NB4 (cell line): ENCODE measurements at regions not wholly inside any gene's neighbourhood (a gene's known extent, or its start where the extent isn't known, plus 50 kb on each side); places are given as distances from the start of the nearest gene placed in this dataset.
A peak's percentile ranks its signal among the peaks of the same experiment; 100 is the strongest.

Experiments used
- DNase-seq: peaks from one replicate; pipeline ENCODE4 v3.0.0; 2010; ENCODE audit warnings: low read depth
- H3K4me3 ChIP-seq: one replicate; pipeline ENCODE4 v1.5.1; 2011; ENCODE audit warnings: mild to moderate bottlenecking, low read depth, low read length, moderate library complexity
- MYC ChIP-seq: IDR thresholded peaks from 2 replicates; pipeline ENCODE4 v1.6.1; 2011; ENCODE audit warnings: low read depth, low read length
- POLR2A ChIP-seq: IDR thresholded peaks from 2 replicates; pipeline ENCODE4 v1.6.1; 2011; ENCODE audit warnings: mild to moderate bottlenecking; ENCODE audit not compliant: insufficient read length; ENCODE audit errors: extremely low read depth
- TF ChIP-seq, protein P1 (sequence below): IDR thresholded peaks from one replicate; pipeline ENCODE4 v1.5.1; 2012; ENCODE audit warnings: low read depth, low read length
- TF ChIP-seq, protein P2 (sequence below): IDR thresholded peaks from 2 replicates; pipeline ENCODE4 v1.6.1; 2011; ENCODE audit warnings: low read depth, low read length

DNA sequence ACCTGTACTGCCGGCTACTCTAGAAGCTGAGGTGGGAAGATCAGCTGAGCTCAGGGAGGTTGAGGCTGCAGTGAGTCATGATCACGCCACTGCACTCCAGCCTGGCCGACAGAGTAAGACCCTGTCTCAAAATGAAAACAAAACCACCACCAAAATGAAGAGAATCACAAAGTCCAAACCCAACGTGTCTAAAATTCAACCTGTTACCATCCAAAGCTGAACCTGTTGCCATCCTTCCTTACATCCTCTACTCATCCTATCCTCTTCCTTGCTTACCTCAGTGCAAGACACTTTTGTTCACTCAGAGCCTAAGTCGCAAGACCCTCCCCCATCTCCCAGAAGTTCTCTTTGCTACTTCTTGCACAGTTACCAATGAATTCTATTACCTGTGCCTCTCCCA, 299.7 kb downstream of the ATP23 start:
- DNase-seq: no peak
- H3K4me3 ChIP-seq: no peak overlapping the region
- TF ChIP-seq, protein P1, sequence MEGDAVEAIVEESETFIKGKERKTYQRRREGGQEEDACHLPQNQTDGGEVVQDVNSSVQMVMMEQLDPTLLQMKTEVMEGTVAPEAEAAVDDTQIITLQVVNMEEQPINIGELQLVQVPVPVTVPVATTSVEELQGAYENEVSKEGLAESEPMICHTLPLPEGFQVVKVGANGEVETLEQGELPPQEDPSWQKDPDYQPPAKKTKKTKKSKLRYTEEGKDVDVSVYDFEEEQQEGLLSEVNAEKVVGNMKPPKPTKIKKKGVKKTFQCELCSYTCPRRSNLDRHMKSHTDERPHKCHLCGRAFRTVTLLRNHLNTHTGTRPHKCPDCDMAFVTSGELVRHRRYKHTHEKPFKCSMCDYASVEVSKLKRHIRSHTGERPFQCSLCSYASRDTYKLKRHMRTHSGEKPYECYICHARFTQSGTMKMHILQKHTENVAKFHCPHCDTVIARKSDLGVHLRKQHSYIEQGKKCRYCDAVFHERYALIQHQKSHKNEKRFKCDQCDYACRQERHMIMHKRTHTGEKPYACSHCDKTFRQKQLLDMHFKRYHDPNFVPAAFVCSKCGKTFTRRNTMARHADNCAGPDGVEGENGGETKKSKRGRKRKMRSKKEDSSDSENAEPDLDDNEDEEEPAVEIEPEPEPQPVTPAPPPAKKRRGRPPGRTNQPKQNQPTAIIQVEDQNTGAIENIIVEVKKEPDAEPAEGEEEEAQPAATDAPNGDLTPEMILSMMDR: no peak
- TF ChIP-seq, protein P2, sequence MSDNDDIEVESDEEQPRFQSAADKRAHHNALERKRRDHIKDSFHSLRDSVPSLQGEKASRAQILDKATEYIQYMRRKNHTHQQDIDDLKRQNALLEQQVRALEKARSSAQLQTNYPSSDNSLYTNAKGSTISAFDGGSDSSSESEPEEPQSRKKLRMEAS: no peak
- TF ChIP-seq MYC (no peak), POLR2A (no peak)

- no peak for DNase-seq
- TF ChIP-seq, protein P1: no peak
- TF ChIP-seq, protein P2: no peak
- TF ChIP-seq POLR2A: no peak
- no peak for TF ChIP-seq MYC
- H3K4me3 ChIP-seq: no peak overlapping the region
Measured at GRCh38 chr12:58242796-58243630, 301.6 kb downstream of the ATP23 start.

GRCh38 chr12:58247633-58248032, 306.3 kb downstream of the ATP23 start:
- no peak overlapping the region for H3K4me3 ChIP-seq
- TF ChIP-seq, protein P1: no peak
- TF ChIP-seq MYC (no peak), POLR2A (no peak)
- TF ChIP-seq, protein P2: no peak
- DNase-seq: no peak

GRCh38 chr12:58248599-58248998, 307.2 kb downstream of the ATP23 start:
- peak; percentile 21 for DNase-seq
- TF ChIP-seq, protein P1: no peak
- TF ChIP-seq POLR2A: no peak
- TF ChIP-seq, protein P2: no peak
- TF ChIP-seq MYC: no peak
- no peak overlapping the region for H3K4me3 ChIP-seq

DNA sequence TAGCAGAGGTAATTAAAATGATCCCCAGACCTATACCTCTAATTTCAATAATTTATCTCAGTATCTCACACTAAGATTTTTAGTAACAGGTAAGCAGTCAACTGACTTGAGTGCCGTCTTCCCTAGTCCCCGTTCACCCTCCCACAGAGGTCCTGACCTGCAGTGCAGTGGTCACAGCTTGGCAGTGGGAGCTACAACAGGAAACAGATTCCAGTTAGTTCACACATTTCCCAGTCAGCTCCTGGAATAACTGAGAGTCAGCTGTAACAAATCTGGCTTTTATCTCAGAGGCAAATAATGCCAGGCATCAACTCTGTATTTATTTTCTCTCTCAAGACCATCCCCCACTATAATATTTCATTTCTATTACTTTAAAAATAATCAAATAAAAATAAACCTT, 308.2 kb downstream of the ATP23 start:
- H3K4me3 ChIP-seq: no peak overlapping the region
- TF ChIP-seq, protein P2: no peak
- no peak for TF ChIP-seq POLR2A
- no peak for TF ChIP-seq MYC
- TF ChIP-seq, protein P1: no peak
- DNase-seq: no peak

DNA sequence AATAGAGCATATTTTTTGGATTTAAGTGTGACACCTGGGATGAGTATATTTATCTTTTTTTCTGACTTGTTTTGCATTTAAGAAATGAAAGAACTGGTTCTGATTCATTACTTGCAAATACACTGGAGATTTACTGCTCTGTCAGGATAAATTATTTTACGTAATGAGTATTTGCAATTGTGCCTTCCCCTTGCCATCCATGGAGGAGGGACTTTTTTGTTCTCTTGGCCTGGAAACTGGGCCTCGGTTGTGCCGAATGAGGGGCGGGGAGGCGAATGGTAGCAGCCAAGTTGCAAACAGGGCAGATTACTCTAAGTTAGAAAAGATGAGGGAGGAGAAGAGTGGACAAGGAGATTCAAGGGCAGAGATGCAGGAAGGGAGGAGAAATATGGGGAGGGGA, 308.7 kb downstream of the ATP23 start:
- H3K4me3 ChIP-seq: no peak overlapping the region
- TF ChIP-seq, protein P2: no peak
- TF ChIP-seq, protein P1: no peak
- TF ChIP-seq POLR2A: no peak
- TF ChIP-seq MYC: no peak
- DNase-seq: no peak
